ENCODE measurements at regions not wholly inside any gene's neighbourhood (a gene's known extent, or its start where the extent isn't known, plus 50 kb on each side); places are given as distances from the start of the nearest gene placed in this dataset.
A peak's percentile ranks its signal among the peaks of the same experiment; 100 is the strongest.

- Histone ChIP-seq H3K4me3 (no peak overlapping the region), H3K27me3 (no peaks in the 10 kb centered on the region), H3K9me2 (replicated peaks; ENCODE audit: insufficient read depth) (no peaks in the 10 kb centered on the region), H3K36me3 (replicated peaks; ENCODE audit: insufficient read depth, low read depth) (no peaks in the 10 kb centered on the region), H3K4me2 (no peak overlapping the region), H2AFZ (no peak overlapping the region), H3K4me1 (ENCODE audit: insufficient read depth) (no peaks in the 10 kb centered on the region), H4K20me1 (ENCODE audit: insufficient read depth, poor library complexity, severe bottlenecking) (no peaks in the 10 kb centered on the region), H3K27ac (no peak overlapping the region), H3K9me3 (ENCODE audit: low read depth) (no peaks in the 10 kb centered on the region), H3K79me2 (no peaks in the 10 kb centered on the region)
- DNase-seq (ENCODE audit: low spot score): no peak
- 86% methylated on average over 6 of the region's 6 CpGs for WGBS (ENCODE audit: low lambda C conversion rate, missing lambda C conversion rate)
- TF ChIP-seq EZH2phosphoT487 (IDR thresholded peaks at IDR 0.05; ENCODE audit: low read depth, severe bottlenecking, unreplicated experiment) (no peak), EZH2 (IDR thresholded peaks at IDR 0.05; ENCODE audit: borderline replicate concordance) (no peak), CTCF (IDR thresholded peaks at IDR 0.05; ENCODE audit: poor library complexity) (no peak)
These were observed 123.2 kb downstream of the FHIP1A start for GRCh38 chr4:151532001-151532708.

GRCh38 chr4:151534195-151534594 is 125.2 kb downstream of the FHIP1A start:
- 57% methylated on average over 1 of the region's 1 CpG for WGBS (ENCODE audit: low lambda C conversion rate, missing lambda C conversion rate)
- Histone ChIP-seq H3K36me3 (replicated peaks; ENCODE audit: insufficient read depth, low read depth) (no peaks in the 10 kb centered on the region), H3K9me3 (ENCODE audit: low read depth) (no peaks in the 10 kb centered on the region), H2AFZ (no peak overlapping the region), H3K4me1 (ENCODE audit: insufficient read depth) (no peaks in the 10 kb centered on the region), H3K27me3 (no peaks in the 10 kb centered on the region), H3K4me2 (no peak overlapping the region), H3K79me2 (no peaks in the 10 kb centered on the region), H3K9me2 (replicated peaks; ENCODE audit: insufficient read depth) (no peaks in the 10 kb centered on the region), H4K20me1 (ENCODE audit: insufficient read depth, poor library complexity, severe bottlenecking) (no peaks in the 10 kb centered on the region), H3K27ac (no peak overlapping the region), H3K4me3 (no peak overlapping the region)
- no peak for DNase-seq (ENCODE audit: low spot score)
- TF ChIP-seq EZH2 (IDR thresholded peaks at IDR 0.05; ENCODE audit: borderline replicate concordance): no peak
- no peak for TF ChIP-seq EZH2phosphoT487 (IDR thresholded peaks at IDR 0.05; ENCODE audit: low read depth, severe bottlenecking, unreplicated experiment)
- no peak for TF ChIP-seq CTCF (IDR thresholded peaks at IDR 0.05; ENCODE audit: poor library complexity)

- Histone ChIP-seq H3K9me2 (replicated peaks; ENCODE audit: insufficient read depth) (no peaks in the 10 kb centered on the region), H3K4me2 (no peak overlapping the region), H3K27me3 (no peaks in the 10 kb centered on the region), H2AFZ (no peak overlapping the region), H3K27ac (no peak overlapping the region), H4K20me1 (ENCODE audit: insufficient read depth, poor library complexity, severe bottlenecking) (no peaks in the 10 kb centered on the region), H3K4me3 (no peak overlapping the region), H3K4me1 (ENCODE audit: insufficient read depth) (peaks cover 3% of the 10 kb centered on the region), H3K36me3 (replicated peaks; ENCODE audit: insufficient read depth, low read depth) (no peaks in the 10 kb centered on the region), H3K79me2 (no peaks in the 10 kb centered on the region), H3K9me3 (ENCODE audit: low read depth) (no peaks in the 10 kb centered on the region)
- TF ChIP-seq CTCF (IDR thresholded peaks at IDR 0.05; ENCODE audit: poor library complexity) (no peak), EZH2phosphoT487 (IDR thresholded peaks at IDR 0.05; ENCODE audit: low read depth, severe bottlenecking, unreplicated experiment) (no peak), EZH2 (IDR thresholded peaks at IDR 0.05; ENCODE audit: borderline replicate concordance) (no peak)
- DNase-seq (ENCODE audit: low spot score): no peak
These were observed 126.4 kb downstream of the FHIP1A start for GRCh38 chr4:151535366-151535765.

GRCh38 chr4:151537687-151538086 is 128.7 kb downstream of the FHIP1A start:
- no peak overlapping the region for H3K4me2 ChIP-seq
- TF ChIP-seq CTCF (IDR thresholded peaks at IDR 0.05; ENCODE audit: poor library complexity) (no peak), EZH2 (IDR thresholded peaks at IDR 0.05; ENCODE audit: borderline replicate concordance) (no peak), EZH2phosphoT487 (IDR thresholded peaks at IDR 0.05; ENCODE audit: low read depth, severe bottlenecking, unreplicated experiment) (no peak)
- H3K9me2 ChIP-seq (replicated peaks; ENCODE audit: insufficient read depth): no peaks in the 10 kb centered on the region
- H3K36me3 ChIP-seq (replicated peaks; ENCODE audit: insufficient read depth, low read depth): no peaks in the 10 kb centered on the region
- H3K27ac ChIP-seq: no peak overlapping the region
- no peak overlapping the region for H3K4me3 ChIP-seq
- H2AFZ ChIP-seq: no peak overlapping the region
- no peaks in the 10 kb centered on the region for H4K20me1 ChIP-seq (ENCODE audit: insufficient read depth, poor library complexity, severe bottlenecking)
- no peaks in the 10 kb centered on the region for H3K27me3 ChIP-seq
- DNase-seq (ENCODE audit: low spot score): peak; percentile 16
- H3K4me1 ChIP-seq (ENCODE audit: insufficient read depth): peaks cover 14% of the 10 kb centered on the region
- H3K79me2 ChIP-seq: no peaks in the 10 kb centered on the region
- H3K9me3 ChIP-seq (ENCODE audit: low read depth): no peaks in the 10 kb centered on the region
